GM20000 (cell line): ENCODE measurements at regions not wholly inside any gene's neighbourhood (a gene's known extent, or its start where the extent isn't known, plus 50 kb on each side); places are given as distances from the start of the nearest gene placed in this dataset.
A peak's percentile ranks its signal among the peaks of the same experiment; 100 is the strongest.

ENCODE experiments used
- DNase-seq: peaks from one replicate; pipeline ENCODE4 v3.0.0; 2012; ENCODE audit warnings: low spot score
- TF ChIP-seq, protein P1 (sequence below): IDR thresholded peaks from 2 replicates; pipeline ENCODE4 v1.5.1; 2012; ENCODE audit warnings: mild to moderate bottlenecking, control low read depth; ENCODE audit errors: extremely low read depth, missing control alignments

DNA sequence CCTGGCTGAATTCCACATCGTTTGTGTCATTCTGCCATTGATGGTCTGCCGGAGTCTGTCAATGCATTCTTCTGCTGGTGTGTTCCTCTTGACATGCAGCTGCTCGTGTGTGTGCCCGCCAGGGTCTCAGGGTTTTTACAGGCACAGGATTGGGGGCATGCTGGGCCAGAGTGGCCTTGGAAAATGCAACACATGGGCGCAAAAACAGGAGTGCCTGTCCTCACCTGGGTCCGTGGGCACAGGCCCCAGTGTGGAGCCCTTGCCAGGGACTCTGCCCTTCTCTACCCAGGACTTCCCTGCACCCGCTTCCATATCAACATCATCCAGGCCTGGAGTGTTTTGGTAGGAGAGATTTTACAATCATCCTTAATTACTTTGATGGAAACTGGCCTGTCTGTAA, 340.7 kb downstream of the KIF20B start:
- TF ChIP-seq, protein P1, sequence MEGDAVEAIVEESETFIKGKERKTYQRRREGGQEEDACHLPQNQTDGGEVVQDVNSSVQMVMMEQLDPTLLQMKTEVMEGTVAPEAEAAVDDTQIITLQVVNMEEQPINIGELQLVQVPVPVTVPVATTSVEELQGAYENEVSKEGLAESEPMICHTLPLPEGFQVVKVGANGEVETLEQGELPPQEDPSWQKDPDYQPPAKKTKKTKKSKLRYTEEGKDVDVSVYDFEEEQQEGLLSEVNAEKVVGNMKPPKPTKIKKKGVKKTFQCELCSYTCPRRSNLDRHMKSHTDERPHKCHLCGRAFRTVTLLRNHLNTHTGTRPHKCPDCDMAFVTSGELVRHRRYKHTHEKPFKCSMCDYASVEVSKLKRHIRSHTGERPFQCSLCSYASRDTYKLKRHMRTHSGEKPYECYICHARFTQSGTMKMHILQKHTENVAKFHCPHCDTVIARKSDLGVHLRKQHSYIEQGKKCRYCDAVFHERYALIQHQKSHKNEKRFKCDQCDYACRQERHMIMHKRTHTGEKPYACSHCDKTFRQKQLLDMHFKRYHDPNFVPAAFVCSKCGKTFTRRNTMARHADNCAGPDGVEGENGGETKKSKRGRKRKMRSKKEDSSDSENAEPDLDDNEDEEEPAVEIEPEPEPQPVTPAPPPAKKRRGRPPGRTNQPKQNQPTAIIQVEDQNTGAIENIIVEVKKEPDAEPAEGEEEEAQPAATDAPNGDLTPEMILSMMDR, result no peak
- no peak for DNase-seq

GRCh38 chr10:90047243-90047729, 345.9 kb downstream of the KIF20B start:
- TF ChIP-seq, protein P1, result no peak

DNA sequence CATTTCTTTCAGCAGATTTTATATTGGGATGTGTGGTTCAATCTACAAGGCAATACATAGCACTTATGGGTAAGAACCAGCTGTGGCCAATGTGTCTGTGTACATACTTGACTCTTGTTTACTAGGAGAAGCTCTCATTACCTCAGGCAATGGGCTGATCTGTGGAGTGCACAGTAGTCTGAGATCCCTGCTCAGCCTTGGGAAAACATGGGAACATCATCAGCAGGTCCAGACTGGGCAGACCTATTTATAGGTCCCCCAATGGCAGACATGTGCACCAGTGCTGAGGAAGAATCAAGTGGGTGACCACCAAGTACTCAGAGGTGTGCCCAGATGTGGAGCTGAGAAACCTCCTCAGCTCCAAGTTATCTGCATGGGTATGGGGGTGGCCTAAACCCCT, 349.7 kb downstream of the KIF20B start:
- DNase-seq, result no peak
- TF ChIP-seq, protein P1, result no peak

More at GRCh38 chr10:90047243-90047729, 345.9 kb downstream of the KIF20B start:
- peak; percentile 13 for DNase-seq

- DNase-seq, result no peak
- TF ChIP-seq, protein P1, result no peak
Measured at GRCh38 chr10:90051474-90051873, 350.1 kb downstream of the KIF20B start.

DNA sequence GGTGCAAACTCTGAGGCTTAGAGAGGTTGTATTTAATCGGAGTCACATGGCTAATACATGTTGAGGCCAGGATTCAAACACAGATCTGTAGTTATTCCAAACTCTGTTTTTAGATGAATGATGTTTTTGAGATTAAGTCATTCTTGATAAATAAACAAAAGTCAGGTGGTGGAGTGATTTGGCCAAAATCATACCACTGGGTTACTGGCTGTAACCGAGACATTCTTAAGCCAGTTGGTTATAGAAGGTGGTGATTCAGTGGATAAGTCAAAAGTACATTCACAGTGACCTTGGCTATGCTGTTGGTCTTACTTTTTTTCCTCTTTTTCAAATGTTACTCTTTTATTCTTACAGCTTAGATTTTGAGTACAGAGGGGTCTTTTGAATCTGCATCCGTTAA, 361.4 kb downstream of the KIF20B start:
- no peak for DNase-seq
- TF ChIP-seq, protein P1, result no peak

- no peak for DNase-seq
- TF ChIP-seq, protein P1, result no peak
Measured at GRCh38 chr10:90064295-90064694, 362.9 kb downstream of the KIF20B start.

DNA sequence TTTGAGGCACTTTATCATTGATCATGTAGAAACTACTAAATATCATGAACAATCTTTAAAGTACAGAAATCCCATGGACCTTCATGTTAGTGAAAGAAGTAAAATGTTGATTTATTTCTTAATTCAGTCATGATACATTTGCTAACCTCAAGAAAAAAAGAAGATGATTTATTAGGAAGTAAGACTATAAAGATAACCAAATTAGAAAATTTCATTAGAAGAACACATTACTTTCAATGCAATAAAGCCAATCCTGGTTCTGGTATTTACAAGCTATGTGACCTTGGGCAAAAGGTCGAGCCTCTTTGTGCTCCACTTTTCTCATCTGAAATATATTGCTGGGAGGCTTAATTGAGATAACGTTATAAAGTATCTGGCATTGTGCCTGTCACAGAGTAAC, 365.0 kb downstream of the KIF20B start:
- DNase-seq, result no peak
- TF ChIP-seq, protein P1, result no peak
